Sigmoid colon (tissue), 4 donors: ENCODE measurements at regions not wholly inside any gene's neighbourhood (a gene's known extent, or its start where the extent isn't known, plus 50 kb on each side); places are given as distances from the start of the nearest gene placed in this dataset.

Experiments used
- EP300 ChIP-seq, 4 donors: sonication (generic); formaldehyde crosslinking; IDR thresholded peaks; one replicate each; pipeline ENCODE4 v1.6.1; 2017; ENCODE audit warnings: antibody characterized with exemption in 4 of 4
- POLR2A ChIP-seq, 2 donors: fragments of 450-650 bp; IDR thresholded peaks; one replicate each; pipeline ENCODE4 v1.6.1; 2016; ENCODE audit warnings: antibody characterized with exemption in 2 of 2, mild to moderate bottlenecking in 2 of 2, moderate library complexity in 2 of 2
- POLR2AphosphoS5 ChIP-seq, 4 donors: sonication (generic); formaldehyde crosslinking; IDR thresholded peaks; one replicate each; pipeline ENCODE4 v1.6.1; 2017; ENCODE audit warnings: antibody characterized with exemption in 4 of 4
- TF ChIP-seq, protein P1 (sequence below), 4 experiments: fragments of 450-650 bp in 3 of 4; fragments of 200-600 bp in 1 of 4; IDR thresholded peaks; one replicate each; pipeline ENCODE4 v1.5.1; 2016 to 2019; ENCODE audit warnings: antibody characterized with exemption in 4 of 4, mild to moderate bottlenecking in 3 of 4, moderate library complexity in 2 of 4

- TF ChIP-seq POLR2AphosphoS5 (IDR thresholded peaks at IDR 0.05) (no peak), POLR2A (IDR thresholded peaks at IDR 0.05) (no peak), EP300 (IDR thresholded peaks at IDR 0.05) (no peak)
- TF ChIP-seq, protein P1, sequence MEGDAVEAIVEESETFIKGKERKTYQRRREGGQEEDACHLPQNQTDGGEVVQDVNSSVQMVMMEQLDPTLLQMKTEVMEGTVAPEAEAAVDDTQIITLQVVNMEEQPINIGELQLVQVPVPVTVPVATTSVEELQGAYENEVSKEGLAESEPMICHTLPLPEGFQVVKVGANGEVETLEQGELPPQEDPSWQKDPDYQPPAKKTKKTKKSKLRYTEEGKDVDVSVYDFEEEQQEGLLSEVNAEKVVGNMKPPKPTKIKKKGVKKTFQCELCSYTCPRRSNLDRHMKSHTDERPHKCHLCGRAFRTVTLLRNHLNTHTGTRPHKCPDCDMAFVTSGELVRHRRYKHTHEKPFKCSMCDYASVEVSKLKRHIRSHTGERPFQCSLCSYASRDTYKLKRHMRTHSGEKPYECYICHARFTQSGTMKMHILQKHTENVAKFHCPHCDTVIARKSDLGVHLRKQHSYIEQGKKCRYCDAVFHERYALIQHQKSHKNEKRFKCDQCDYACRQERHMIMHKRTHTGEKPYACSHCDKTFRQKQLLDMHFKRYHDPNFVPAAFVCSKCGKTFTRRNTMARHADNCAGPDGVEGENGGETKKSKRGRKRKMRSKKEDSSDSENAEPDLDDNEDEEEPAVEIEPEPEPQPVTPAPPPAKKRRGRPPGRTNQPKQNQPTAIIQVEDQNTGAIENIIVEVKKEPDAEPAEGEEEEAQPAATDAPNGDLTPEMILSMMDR (IDR thresholded peaks at IDR 0.05), result no peak
Measured at GRCh38 chr3:139751789-139752188, 74.0 kb upstream of the NMNAT3 start.
